ENCODE measurements at regions not wholly inside any gene's neighbourhood (a gene's known extent, or its start where the extent isn't known, plus 50 kb on each side); places are given as distances from the start of the nearest gene placed in this dataset.

- TF ChIP-seq FOXA1 (IDR thresholded peaks at IDR 0.05), result no peak
- no peak for TF ChIP-seq FOXM1 (IDR thresholded peaks at IDR 0.05; ENCODE audit: borderline replicate concordance)
- no peak for TF ChIP-seq BHLHE40 (IDR thresholded peaks at IDR 0.05; ENCODE audit: borderline replicate concordance)
- TF ChIP-seq, protein P1, sequence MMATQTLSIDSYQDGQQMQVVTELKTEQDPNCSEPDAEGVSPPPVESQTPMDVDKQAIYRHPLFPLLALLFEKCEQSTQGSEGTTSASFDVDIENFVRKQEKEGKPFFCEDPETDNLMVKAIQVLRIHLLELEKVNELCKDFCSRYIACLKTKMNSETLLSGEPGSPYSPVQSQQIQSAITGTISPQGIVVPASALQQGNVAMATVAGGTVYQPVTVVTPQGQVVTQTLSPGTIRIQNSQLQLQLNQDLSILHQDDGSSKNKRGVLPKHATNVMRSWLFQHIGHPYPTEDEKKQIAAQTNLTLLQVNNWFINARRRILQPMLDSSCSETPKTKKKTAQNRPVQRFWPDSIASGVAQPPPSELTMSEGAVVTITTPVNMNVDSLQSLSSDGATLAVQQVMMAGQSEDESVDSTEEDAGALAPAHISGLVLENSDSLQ (IDR thresholded peaks at IDR 0.05), result no peak
- TF ChIP-seq CTBP1 (IDR thresholded peaks at IDR 0.05; ENCODE audit: borderline replicate concordance), result no peak
- no peak for TF ChIP-seq NFRKB (IDR thresholded peaks at IDR 0.05)
- no peak for TF ChIP-seq ZNF384 (IDR thresholded peaks at IDR 0.05)
- TF ChIP-seq ELF4 (IDR thresholded peaks at IDR 0.05), result no peak
- no peak for TF ChIP-seq ARNT (IDR thresholded peaks at IDR 0.05)
- no peak for TF ChIP-seq HDGF (IDR thresholded peaks at IDR 0.05; ENCODE audit: borderline replicate concordance)
- TF ChIP-seq SP1 (IDR thresholded peaks at IDR 0.05), result no peak
- no peak for TF ChIP-seq TARDBP (IDR thresholded peaks at IDR 0.05)
- no peak for TF ChIP-seq FOXK2 (IDR thresholded peaks at IDR 0.05)
- no peak for TF ChIP-seq SUZ12 (IDR thresholded peaks at IDR 0.05)
Measured at GRCh38 chr15:92519709-92520108, 126.0 kb downstream of the ST8SIA2 start.

Measured in HEK293T (cell line).